ENCODE measurements at regions not wholly inside any gene's neighbourhood (a gene's known extent, or its start where the extent isn't known, plus 50 kb on each side); places are given as distances from the start of the nearest gene placed in this dataset.
A peak's percentile ranks its signal among the peaks of the same experiment; 100 is the strongest.
"Not testable (repeated sequence)": the region's sequence is repeated elsewhere in the genome, so short reads cannot be mapped to it uniquely, and the experiment has no call there.

DNA sequence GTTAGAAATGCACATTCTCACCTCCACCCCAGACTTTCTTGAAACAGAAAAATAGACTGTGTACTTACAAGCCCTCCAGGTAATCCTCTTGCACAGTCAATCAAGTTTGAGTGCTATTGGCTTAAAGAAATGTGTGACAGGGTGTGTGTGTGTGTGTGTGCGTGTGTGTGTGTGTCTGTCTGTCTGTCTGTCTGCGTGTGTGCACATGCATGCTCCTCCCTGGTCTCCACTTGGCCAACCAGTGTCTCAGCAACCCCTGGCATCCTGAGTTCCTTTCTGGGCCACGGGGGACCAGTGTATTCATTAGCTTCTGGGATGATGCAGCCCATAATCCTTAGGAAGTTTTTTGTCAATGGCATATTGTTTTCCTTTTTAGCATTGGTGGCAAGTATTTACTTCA, 128.8 kb upstream of the IL12A start:
- DNase-seq: no peak

DNA sequence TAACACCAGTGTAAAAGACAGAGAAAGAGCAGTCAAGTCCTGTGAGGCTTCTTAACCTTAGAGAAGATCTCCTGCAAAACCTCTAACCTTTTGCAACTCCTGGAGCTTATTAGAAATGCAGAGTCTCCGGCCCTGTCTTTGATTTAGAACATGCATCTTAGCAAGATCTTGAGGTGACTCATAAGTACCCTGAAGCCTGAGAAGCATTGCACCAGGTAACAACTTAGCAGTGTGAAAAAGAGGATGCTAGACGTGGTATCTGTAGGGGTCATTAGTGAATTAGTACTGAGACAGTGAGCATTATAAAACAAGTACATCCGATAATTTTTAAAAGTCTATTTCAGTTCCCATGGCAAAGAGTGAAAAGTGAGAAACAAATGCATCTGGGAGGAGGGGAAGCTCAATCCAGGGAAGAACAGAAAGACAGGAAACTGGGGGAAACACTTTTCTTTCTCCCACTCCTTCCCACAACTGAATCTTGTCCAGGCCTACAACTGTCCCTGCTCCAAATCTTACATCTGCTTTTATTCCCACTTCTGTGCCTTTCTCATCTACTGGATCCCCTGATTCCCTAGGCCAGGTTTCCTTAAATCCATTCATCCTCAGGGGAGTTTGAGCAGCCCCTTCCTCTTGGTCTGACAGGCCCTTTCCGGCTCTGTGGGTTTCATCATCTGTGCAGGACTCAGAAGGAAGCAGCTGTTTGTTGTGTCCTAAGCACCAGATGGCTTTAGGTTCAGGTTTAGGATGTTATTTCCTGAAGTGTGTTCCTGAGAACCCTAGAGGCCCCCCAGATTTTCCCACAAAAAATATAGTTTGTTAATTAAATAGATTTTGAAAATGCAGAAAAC, 128.1 kb upstream of the IL12A start:
- peak; percentile 19 for DNase-seq

DNA sequence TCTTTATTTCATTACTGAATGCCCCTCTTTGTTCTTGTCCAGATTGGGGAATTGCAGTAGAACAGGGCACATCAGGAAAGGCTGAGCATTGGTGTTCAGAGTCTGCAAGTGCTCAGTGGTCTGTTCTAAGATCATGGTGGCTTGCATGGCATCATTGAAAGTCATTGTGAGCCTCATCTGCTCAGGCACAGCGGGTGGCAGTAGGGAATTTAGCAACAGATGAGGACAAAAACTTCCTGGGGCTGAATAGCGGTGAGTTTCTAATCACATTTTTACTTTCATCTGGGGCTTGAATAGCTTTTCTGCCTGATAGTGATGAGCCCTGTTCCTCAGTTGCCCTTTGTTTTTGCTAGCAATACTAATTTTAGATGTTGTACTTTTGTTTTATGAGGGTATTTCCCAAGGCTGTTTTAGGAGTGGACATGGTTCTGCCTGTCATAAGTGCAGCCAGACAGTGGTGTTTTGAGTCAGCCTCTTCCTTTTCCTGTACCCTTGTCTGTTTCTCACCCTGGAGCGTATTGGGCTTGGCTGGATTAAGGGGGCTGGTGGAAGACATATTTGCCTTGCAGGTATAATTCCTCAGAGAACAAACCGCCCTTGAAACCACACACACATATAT, 127.2 kb upstream of the IL12A start:
- no peak for DNase-seq

DNA sequence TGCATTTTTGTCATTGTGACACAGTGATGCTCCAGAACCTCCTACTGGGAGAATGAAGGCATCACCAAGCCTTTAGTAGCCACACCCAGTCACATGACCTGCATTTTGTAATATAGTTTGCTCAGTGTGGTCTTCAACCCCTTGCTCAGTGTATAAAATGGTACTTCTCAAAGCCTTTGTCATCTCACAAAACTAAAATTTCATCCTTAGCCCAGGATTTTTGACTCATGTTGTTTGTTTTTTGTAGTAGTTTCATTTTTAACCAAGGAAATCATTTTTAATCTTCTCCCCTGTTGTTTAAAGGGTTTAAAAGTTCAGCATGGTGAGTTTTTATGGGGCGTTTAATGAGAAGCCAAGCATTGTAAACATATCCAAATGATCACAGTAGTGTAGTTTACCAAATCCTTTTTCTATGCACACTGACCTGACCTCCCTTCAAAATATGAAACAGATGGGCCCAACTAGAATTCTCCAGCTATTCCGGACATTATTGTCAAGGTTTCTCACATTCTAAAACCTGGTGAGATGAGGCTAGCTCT, 123.5 kb upstream of the IL12A start:
- no peak for DNase-seq

DNA sequence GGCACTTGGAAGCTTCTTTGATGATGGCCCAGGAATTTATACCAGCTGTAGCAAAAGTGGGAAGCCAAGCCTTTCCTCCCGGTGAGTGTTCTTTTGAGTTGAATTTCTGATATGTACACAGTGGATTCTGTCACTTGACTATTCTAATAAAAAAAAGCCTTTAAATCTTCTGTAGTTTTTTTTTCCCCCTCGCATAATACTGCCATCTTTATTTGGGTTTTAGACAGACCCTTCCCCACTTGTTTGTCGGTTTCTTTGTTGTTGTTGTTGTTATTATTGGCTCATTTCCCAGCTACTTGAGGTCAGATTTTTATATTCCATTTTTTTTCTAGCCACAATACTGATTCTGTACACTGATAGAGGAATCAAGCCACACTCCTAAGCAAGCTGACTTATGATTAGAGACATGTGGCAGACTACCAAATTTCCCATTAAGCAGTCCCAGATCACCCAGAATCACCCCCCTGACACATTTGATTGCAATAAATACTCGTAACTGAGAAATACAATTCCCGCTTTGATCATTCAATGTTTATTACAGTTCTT, 122.4 kb upstream of the IL12A start:
- DNase-seq: no peak

DNA sequence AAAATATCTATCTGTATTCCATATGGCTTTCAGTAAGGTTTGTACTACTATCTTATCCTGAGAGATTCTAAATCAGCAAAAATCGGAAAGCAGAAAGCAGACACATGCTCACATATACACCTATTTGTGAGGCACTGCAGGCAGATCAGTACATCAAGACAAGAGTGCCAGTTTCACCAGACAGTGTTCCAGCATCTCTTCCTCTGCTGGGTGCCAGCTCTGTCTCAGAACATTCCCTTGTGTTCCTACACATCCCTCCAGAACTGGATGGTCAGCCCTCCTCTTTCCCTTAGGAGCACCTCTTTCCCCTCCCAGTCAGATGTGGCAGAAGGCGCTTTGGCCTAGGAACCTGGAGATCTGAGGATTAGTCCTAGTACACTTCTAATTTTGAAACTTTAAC, 121.3 kb upstream of the IL12A start:
- no peak for DNase-seq

DNA sequence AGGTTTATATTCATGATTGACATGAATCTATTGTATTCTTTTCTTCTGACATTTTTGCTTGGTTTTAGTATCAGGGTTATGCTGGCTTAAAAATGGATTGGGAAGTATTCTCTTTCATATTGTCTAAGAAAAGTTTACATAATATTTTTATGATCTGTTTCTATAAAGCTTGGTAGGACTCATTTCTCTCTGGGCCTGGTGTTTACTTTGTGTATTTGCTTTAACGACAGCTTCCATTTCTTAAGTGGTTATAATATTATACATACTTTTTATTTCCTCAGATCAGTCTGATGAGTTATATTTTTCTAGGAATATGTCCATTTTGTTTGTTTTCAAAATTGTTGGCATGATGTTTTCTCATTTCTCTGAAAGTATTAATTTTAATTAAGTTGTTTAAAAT, 117.9 kb upstream of the IL12A start:
- DNase-seq: no peak

DNA sequence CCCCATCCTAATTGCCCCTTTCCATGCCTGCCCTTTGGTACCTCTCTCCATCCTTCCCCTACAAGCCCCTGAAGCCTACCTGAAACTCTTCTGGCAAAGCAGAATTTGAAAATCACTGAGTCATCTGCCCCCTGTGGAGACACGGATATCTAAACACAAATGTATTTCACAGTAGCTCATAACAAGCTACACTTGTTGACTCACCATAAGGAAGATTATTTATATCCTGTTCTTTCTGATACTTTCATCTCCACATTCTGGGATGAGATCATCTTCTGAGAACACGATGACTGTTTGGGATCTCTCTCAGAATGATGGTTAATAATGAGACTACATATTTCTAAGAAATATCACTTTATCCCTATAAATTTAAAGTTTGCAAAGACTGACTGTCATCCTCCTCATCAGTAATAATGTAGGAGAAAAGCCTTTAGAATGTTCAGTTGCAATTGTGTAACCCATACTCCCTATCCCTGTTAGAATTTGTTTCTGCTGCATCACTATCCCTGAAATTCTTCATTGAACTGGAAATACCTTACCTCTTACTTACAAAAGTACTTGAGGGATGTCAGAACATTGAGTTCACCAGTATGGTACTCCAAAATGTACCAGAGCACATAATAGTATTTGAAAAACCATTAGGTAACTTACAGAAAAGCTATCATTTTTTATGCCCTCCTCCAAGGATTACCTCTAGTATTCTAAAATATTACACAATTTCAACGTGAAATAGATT, 116.1 kb upstream of the IL12A start:
- DNase-seq: peak; percentile 16

DNA sequence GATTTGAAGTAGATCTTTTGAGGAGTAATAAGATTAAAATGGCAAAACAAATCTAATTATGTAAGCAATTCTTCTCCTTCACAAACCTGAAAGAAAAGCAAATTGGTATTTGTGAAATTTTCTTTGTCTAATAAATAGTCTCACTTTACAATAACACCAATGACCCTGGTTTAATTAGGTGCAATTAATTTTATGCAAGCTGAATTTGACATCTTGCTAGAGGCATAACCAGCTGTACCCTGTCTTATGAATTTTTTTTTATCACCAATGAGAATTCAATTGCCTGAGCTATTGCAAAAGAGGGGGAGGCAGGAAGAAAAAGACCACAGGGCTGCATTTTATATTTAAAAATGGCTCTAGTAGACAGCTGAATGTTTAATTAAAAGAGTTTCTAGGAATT, 113.5 kb upstream of the IL12A start:
- DNase-seq: no peak

DNA sequence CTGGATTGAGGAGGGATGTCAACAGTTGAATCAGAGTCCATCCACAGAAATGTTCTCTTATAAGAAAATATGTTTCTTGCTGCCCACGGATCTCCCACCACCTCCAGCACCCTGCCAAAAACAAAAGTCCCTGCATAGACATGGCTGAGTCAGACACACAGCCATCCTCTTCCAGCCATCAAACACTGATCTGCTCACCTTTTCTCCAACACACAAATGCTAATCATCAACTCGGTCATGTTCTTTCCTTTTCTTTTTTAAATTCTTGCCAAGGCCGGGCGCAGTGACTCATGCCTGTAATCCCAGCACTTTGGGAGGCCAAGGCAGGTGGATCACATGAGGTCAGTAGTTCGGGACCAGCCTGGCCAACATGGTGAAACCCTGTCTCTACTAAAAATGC, 110.7 kb upstream of the IL12A start:
- no peak for DNase-seq

DNA sequence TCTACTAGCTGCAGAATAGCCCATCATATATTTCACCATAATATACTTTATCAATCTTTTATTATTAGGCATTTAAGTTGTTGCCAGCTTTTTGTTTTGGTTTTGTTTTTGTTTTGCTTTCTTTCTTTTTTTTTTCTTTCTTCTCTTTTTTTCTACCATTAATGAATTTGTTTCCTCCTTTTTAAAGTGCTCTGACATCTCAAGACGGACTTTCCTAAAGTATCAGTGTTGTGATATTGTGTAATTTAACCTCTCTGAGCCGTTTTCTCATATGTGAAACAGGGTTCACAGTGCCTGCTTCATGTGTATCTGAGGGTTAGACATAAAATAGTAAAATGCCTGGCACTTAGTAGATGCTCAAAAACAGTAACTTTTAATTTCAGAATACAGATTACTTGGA, 109.5 kb upstream of the IL12A start:
- peak; percentile 20 for DNase-seq

DNA sequence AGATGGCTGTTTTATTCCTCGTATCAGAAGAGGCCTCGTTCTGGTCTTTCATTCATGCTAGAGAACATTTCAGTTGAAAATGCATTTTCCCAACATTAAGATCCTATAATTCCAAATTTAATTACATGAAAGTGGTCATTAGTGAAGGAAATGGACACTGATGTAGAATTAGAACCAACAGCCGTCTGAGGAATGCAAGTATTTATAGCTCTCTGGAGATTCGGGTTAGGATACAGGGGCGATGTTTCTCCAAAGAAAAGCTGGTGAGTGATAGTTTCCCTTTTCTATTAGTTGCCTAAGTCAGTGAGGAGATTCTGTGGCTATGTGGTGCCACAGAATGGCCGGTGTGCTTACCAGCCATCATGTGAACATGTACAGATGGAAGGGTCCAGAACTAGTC, 109.0 kb upstream of the IL12A start:
- DNase-seq: peak; percentile 11

DNA sequence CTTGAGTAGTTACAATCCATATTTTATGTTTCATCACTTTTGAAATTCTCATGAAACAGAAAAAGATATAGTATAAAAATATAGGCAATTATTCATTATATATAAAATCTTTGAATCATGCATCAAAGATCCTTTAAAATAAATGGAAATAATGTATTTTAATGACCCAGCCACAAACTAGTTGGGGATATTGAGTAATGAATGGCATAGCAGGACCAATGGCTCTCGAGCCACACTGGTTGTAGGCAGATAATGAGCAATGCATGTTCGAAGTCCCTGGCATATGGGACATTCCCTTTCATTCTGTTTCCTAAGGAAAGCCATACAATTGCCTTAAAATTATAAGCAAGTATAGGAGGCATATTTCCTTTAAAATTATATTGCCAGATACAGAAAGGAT, 107.4 kb upstream of the IL12A start:
- DNase-seq: no peak

DNA sequence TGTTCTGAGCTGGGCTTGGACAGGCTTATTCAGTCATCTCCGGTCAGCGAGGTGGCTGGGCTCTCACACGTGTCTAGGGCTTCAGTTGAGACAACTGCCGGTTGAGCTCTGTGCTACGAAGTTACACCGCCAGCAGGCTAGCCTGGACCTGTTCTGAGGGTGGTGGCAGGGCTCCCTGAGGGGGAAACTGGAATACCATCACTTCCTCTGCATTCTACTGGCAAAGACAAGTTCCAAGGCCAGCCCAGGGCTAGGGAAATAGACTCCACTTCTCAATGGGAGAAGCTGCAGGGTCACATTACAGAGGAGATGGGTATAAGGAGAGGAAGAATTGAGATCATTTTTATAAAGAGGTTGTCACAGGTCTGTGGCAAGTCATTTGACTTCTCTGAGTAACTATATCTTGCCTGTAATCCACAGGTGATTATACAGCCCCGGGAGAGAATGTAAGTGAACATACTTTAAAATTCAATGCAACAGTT, 106.8 kb upstream of the IL12A start:
- DNase-seq: peak; percentile 23

DNA sequence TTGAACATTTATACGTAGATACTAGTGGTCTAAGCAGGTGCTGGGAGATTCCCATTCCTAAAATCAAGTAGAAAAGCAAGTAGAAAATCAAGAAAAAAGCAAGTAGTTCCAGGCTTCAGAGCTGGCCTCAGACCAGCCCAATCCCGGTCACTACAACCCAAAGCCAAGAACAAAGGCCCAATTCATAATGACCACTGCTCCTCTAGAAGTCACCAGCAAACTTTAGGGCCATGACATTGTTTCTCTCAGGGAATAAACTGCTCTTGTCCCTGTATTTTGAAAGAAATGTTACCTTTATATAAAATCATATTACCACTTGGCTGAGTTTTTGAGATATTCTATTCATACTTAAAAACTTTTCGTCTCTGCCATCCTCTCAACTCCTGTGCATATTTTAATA, 106.3 kb upstream of the IL12A start:
- DNase-seq: no peak

DNA sequence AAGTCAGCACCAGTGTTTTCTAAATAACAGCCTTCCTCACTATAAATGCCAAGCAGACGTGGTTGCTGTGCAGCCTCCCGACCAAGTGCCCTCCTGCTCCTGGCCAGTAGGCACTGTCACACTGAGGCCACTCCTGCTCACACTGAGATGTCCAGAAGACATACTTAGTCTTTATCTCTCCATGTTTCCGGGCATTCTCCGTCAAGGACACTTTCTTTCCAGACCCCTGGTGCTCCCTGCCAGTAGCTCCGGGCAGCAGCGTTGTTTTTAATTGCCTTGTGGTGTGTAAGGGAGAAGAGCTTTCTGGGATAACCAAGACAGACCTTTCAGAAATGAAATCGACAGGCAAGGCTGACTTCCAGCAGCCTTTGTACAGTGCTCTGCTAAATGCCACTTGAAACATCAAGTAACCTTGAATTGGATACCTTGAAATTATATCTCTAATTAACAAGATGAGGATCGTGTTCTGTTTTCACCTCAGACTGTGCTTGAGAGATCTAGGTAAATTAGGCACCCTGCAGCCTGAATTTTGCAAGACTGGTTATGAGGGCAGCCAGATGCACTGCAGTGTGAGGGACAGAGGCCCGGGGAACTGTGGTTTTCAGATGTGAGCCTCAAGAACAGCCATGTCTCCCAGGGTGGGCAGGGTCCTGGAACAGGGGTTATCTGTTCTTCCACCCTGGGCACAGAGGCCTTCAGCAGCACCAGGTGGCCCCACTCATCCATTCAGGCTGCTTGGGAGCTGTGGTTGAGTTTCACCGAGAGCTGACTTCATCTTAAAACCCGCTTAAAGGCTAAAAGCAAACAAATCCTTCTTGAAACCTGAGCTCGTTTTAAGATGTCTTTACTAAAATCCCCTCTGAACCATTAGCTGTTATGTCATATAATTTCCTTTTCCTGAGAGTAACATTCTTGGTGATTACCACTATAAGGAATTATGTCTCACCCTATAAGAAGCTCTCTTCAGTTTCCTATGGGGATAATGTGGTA, 105.5 kb upstream of the IL12A start:
- no peak for DNase-seq

DNA sequence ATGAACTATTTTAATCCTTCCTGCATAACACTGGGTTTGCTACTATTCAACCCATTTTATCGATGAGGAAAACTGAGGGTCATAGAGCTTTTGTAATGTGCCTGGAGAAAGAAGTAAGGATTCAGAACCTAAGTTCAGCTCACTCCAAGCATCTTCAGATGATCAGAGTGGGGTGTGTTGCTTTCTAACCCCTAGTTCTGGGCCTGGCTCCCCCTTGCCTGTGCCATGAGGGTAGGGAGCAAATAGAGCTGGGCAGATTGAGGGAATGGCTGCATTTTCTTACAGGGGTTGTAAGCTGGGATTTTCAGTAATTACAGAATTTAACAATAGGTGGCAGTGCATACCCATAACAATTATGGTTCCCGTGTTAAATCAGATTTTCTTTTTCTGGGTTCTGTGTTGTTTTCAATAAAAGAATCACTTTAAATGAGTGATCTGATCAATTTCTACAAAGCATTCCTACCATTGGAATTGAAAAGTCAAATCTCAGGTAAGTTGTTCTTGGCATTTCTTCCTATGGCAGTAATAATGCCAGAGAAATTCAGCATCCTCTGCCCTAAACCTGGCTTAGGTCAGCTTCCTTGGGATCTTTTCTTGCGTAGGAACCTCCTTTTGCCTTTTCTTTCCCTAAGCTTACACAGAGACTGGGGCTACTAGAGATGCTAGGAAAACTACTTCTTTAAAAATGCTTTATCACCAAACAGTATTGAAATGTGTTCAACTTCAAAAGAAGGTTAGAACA, 103.8 kb upstream of the IL12A start:
- DNase-seq: peak; percentile 37

DNA sequence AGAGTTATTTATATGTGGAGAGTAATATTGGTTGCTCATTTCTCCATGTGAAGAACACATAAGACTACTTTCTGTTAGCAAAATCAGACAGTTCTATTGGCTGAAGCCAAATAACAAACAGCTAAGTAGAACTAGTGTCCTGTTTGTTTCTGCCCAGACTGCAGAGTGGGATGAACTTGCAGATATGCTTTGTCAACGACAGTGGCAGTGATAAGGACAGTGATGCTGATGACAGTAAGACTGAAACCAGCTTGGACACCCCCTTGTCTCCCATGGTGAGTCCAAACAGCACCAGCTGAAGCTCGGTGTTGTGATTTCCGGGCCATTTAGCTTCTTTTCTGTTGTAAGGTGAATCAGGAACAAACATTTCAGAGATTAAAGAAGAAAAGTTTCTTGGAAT, 102.6 kb upstream of the IL12A start:
- no peak for DNase-seq

DNA sequence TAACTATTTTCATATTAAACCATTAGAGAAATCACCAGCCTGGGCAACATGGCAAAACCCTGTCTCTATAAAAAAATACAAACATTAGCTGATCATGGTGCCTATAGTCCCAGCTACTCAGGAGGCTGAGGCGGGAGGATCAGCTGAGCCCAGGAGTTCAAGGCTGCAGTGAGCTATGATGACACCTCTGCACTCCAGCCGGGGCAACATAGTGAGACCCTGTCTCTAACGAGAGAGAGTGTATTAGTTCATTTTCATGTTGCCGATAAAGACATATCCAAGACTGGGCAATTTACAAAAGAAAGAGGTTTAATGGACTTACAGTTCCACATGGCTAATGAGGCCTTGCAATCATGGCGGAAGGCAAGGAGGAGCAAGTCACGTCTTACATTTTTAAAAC, 102.1 kb upstream of the IL12A start:
- not testable (repeated sequence) for DNase-seq

DNA sequence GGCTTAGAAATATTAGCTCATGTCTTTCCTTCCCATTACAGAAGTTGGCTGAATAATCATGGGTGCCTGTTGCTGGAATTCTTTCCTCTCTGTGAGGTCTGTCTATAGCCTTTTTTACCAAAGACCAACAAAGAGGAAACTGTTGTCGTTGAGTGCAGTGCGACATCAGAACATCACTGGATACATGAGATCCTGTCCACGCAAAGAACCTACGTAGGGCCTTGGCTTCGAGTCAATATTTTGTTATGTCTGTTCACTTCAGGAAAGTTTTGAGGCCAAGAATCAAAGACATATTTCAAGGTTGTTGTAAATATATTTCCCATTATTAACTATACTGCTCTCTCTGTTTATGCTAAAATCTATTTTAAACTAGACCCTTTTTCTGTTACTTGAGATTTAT, 101.5 kb upstream of the IL12A start:
- no peak for DNase-seq

DNA sequence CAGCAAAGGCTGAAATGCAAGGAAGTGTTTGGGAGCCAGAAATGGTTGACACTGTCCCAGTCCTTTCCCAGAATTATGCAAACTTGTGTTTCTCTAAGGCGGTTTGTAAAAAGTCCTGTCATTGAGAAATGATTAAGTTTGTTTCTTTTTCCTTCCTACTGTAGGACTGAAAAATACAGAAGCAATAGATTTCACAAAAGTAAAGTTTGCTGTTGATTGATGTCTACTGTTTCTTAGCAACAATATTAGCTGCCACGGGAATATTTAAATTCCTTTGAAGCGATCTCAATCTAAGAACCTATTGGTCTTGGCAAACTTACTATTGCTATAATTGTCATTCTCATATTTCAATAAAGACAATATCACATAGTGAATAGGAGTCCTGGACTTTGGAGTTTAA, 100.7 kb upstream of the IL12A start:
- no peak for DNase-seq

Measured in MV-4-11 (cell line).